HG02610 (cell line): ENCODE measurements at regions not wholly inside any gene's neighbourhood (a gene's known extent, or its start where the extent isn't known, plus 50 kb on each side); places are given as distances from the start of the nearest gene placed in this dataset.
A peak's percentile ranks its signal among the peaks of the same experiment; 100 is the strongest.
"Not testable (repeated sequence)": the region's sequence is repeated elsewhere in the genome, so short reads cannot be mapped to it uniquely, and the experiment has no call there.

Source experiments
- ATAC-seq: cut with Tn5 transposase; IDR thresholded peaks from one replicate; pipeline ENCODE4 v1.9.1; 2021; ENCODE audit warnings: mild to moderate bottlenecking, moderate library complexity; ENCODE audit not compliant: unreplicated experiment

- ATAC-seq: no peak
Measured at GRCh38 chr5:67817652-67818051, 397.9 kb upstream of the PIK3R1 start.

GRCh38 chr5:67816456-67816855 lies 399.1 kb upstream of the PIK3R1 start:
- peak; percentile 26 for ATAC-seq

GRCh38 chr5:67815455-67816391 lies 399.8 kb upstream of the PIK3R1 start:
- ATAC-seq: peak; percentile 76

GRCh38 chr5:67814569-67815311 lies 400.8 kb upstream of the PIK3R1 start:
- no peak for ATAC-seq

GRCh38 chr5:67813877-67814539 lies 401.5 kb upstream of the PIK3R1 start:
- no peak for ATAC-seq

GRCh38 chr5:67809589-67809988 lies 406.0 kb upstream of the PIK3R1 start:
- peak; percentile 65 for ATAC-seq

GRCh38 chr5:67808340-67808739 lies 407.2 kb upstream of the PIK3R1 start:
- no peak for ATAC-seq

GRCh38 chr5:67807439-67807888 lies 408.1 kb upstream of the PIK3R1 start:
- ATAC-seq: peak; percentile 53

- ATAC-seq: no peak
Measured at GRCh38 chr5:67806654-67807438, 408.7 kb upstream of the PIK3R1 start.

- no peak for ATAC-seq
Measured at GRCh38 chr5:67805666-67806348, 409.7 kb upstream of the PIK3R1 start.

GRCh38 chr5:67802766-67803165 lies 412.8 kb upstream of the PIK3R1 start:
- peak; percentile 58 for ATAC-seq

GRCh38 chr5:67799732-67800234 lies 415.8 kb upstream of the PIK3R1 start:
- no peak for ATAC-seq

- not testable (repeated sequence) for ATAC-seq
Measured at GRCh38 chr5:67798470-67798869, 417.1 kb upstream of the PIK3R1 start.

GRCh38 chr5:67795781-67796477 lies 419.6 kb upstream of the PIK3R1 start:
- no peak for ATAC-seq

- ATAC-seq: no peak
Measured at GRCh38 chr5:67793966-67794365, 421.6 kb upstream of the PIK3R1 start.

- no peak for ATAC-seq
Measured at GRCh38 chr5:67793418-67793817, 422.1 kb upstream of the PIK3R1 start.

GRCh38 chr5:67792891-67793290 lies 422.7 kb upstream of the PIK3R1 start:
- no peak for ATAC-seq

GRCh38 chr5:67790390-67790789 lies 425.2 kb upstream of the PIK3R1 start:
- ATAC-seq: no peak
